GM23338 (cell line): ENCODE measurements at regions not wholly inside any gene's neighbourhood (a gene's known extent, or its start where the extent isn't known, plus 50 kb on each side); places are given as distances from the start of the nearest gene placed in this dataset.

Experiments used
- ATAC-seq: fragments of 200-7000 bp; cut with Tn5 transposase; 3 replicates; pipeline ENCODE4 v1.9.1; 2020
- DNase-seq: peaks from one replicate; pipeline ENCODE4 v3.0.0-alpha.2; 2015; ENCODE audit warnings: low spot score
- H2AFZ ChIP-seq: fragments of 200-600 bp; sonication (generic); 2 replicates; pipeline ENCODE4 v1.8.0; 2016; ENCODE audit warnings: antibody characterized with exemption, mild to moderate bottlenecking, moderate library complexity
- H3F3A ChIP-seq: fragments of 200-600 bp; sonication (generic); replicated peaks from 2 replicates; pipeline ENCODE4 v1.8.0; 2017; ENCODE audit warnings: antibody characterized with exemption, mixed run types, low read depth
- H3K27ac ChIP-seq: fragments of 200-600 bp; sonication (generic); 2 replicates; pipeline ENCODE4 v1.6.1; 2016; ENCODE audit warnings: low read depth
- H3K27me3 ChIP-seq: fragments of 200-600 bp; sonication (generic); 2 replicates; pipeline ENCODE4 v1.8.0; 2016; ENCODE audit warnings: mild to moderate bottlenecking, mixed run types, moderate library complexity; ENCODE audit not compliant: insufficient read depth
- H3K36me3 ChIP-seq: fragments of 200-600 bp; sonication (generic); 2 replicates; pipeline ENCODE4 v1.8.0; 2016; ENCODE audit warnings: mild to moderate bottlenecking; ENCODE audit not compliant: insufficient read depth
- H3K4me1 ChIP-seq: fragments of 200-600 bp; sonication (generic); 2 replicates; pipeline ENCODE4 v1.8.0; 2016; ENCODE audit warnings: mild to moderate bottlenecking, moderate library complexity; ENCODE audit not compliant: insufficient read depth
- H3K4me2 ChIP-seq: fragments of 200-600 bp; sonication (generic); 2 replicates; pipeline ENCODE4 v1.7.1; 2017; ENCODE audit warnings: mixed run types
- H3K4me3 ChIP-seq: fragments of 200-600 bp; sonication (generic); 2 replicates; pipeline ENCODE4 v1.6.1; 2016; ENCODE audit warnings: mixed run types
- H3K79me2 ChIP-seq: fragments of 200-600 bp; sonication (generic); replicated peaks from 2 replicates; pipeline ENCODE4 v1.8.0; 2017; ENCODE audit warnings: mild to moderate bottlenecking; ENCODE audit not compliant: insufficient read depth
- H3K9me2 ChIP-seq: fragments of 200-600 bp; sonication (generic); 2 replicates; pipeline ENCODE4 v1.8.0; 2017; ENCODE audit not compliant: insufficient read depth
- H4K20me1 ChIP-seq: fragments of 200-600 bp; sonication (generic); replicated peaks from 2 replicates; pipeline ENCODE4 v1.8.0; 2017; ENCODE audit warnings: mild to moderate bottlenecking; ENCODE audit not compliant: insufficient read depth
- H3K27ac Mint-ChIP-seq: 2 replicates; pipeline ENCODE4 v1.8.0; 2020; ENCODE audit warnings: inconsistent platforms, mild to moderate bottlenecking, moderate library complexity, mixed read lengths
- H3K27me3 Mint-ChIP-seq: 3 replicates; pipeline ENCODE4 v1.8.0; 2022; ENCODE audit warnings: low read depth, mild to moderate bottlenecking, moderate library complexity, mixed read lengths, inconsistent platforms; ENCODE audit not compliant: insufficient read depth, poor library complexity
- H3K36me3 Mint-ChIP-seq: 3 replicates; pipeline ENCODE4 v1.8.0; 2021; ENCODE audit warnings: low read depth, mild to moderate bottlenecking, inconsistent platforms, moderate library complexity, mixed read lengths
- H3K4me1 Mint-ChIP-seq: 3 replicates; pipeline ENCODE4 v1.8.0; 2020; ENCODE audit warnings: mild to moderate bottlenecking, inconsistent platforms, mixed read lengths
- H3K4me3 Mint-ChIP-seq: 3 replicates; pipeline ENCODE4 v1.8.0; 2021; ENCODE audit warnings: moderate library complexity, mild to moderate bottlenecking, inconsistent platforms, mixed read lengths
- H3K9me3 Mint-ChIP-seq: 3 replicates; pipeline ENCODE4 v1.8.0; 2020; ENCODE audit warnings: moderate library complexity, mild to moderate bottlenecking, inconsistent platforms, mixed read lengths
- EZH2 ChIP-seq: fragments of 200-600 bp; sonication (generic); IDR thresholded peaks from one replicate; pipeline ENCODE4 v1.8.0; 2017; ENCODE audit warnings: antibody characterized with exemption, mild to moderate bottlenecking, low read depth; ENCODE audit not compliant: unreplicated experiment
- POLR2AphosphoS5 ChIP-seq: IDR thresholded peaks from 2 replicates; pipeline ENCODE4 v1.6.1; 2016; ENCODE audit warnings: antibody characterized with exemption, low read depth
- ZNF114 ChIP-seq: fragments of 250-450 bp; sonication (Bioruptor Pico); IDR thresholded peaks from 2 replicates; pipeline ENCODE4 v1.5.0; 2020; ENCODE audit warnings: mild to moderate bottlenecking, moderate library complexity
- ZNF331 ChIP-seq: fragments of 250-450 bp; sonication (Bioruptor Pico); IDR thresholded peaks from 2 replicates; pipeline ENCODE4 v1.5.0; 2020; ENCODE audit warnings: low read depth, mild to moderate bottlenecking, moderate library complexity
- TF ChIP-seq, protein P1 (sequence below): fragments of 250-450 bp; sonication (Bioruptor Pico); IDR thresholded peaks from 2 replicates; pipeline ENCODE4 v1.5.0; 2020; ENCODE audit warnings: mild to moderate bottlenecking, moderate library complexity
- TF ChIP-seq, protein P2 (sequence below), 2 experiments: fragments of 200-600 bp in 1 of 2; sonication (generic) in 1 of 2; conservative IDR thresholded peaks; 2 replicates each; pipeline versions ENCODE4 v1.5.1 to v1.6.1; 2016 to 2017; ENCODE audit warnings: antibody characterized with exemption in 2 of 2, low read depth in 2 of 2, mild to moderate bottlenecking in 2 of 2, moderate library complexity in 1 of 2
- TF ChIP-seq, protein P3 (sequence below): IDR thresholded peaks from 2 replicates; pipeline ENCODE4 v1.6.1; 2016; ENCODE audit warnings: antibody characterized with exemption
- TF ChIP-seq, protein P4 (sequence below): IDR thresholded peaks from one replicate; pipeline ENCODE4 v1.6.1; 2018; ENCODE audit warnings: antibody characterized with exemption; ENCODE audit not compliant: unreplicated experiment

DNA sequence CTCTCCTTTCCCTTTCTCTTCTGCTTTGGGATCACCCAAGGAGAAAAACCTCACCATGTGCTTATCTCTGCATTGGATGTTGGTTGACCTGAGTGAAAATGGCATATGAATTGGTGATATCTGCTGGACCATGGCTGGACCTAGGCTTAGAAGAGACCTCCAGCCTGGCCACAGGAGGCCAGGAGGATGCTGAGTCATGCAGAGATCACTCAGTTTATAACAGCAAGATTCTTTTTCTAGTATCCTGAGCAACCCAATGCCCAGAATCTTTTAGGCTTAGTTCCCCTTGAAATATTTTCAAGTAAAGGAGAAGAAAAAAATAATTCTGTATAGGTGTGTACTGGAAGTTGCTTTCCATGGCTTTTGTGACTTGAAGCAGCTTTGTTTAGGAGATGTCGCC lies 236.3 kb downstream of the KLF6 start (continued):
- TF ChIP-seq, protein P1, sequence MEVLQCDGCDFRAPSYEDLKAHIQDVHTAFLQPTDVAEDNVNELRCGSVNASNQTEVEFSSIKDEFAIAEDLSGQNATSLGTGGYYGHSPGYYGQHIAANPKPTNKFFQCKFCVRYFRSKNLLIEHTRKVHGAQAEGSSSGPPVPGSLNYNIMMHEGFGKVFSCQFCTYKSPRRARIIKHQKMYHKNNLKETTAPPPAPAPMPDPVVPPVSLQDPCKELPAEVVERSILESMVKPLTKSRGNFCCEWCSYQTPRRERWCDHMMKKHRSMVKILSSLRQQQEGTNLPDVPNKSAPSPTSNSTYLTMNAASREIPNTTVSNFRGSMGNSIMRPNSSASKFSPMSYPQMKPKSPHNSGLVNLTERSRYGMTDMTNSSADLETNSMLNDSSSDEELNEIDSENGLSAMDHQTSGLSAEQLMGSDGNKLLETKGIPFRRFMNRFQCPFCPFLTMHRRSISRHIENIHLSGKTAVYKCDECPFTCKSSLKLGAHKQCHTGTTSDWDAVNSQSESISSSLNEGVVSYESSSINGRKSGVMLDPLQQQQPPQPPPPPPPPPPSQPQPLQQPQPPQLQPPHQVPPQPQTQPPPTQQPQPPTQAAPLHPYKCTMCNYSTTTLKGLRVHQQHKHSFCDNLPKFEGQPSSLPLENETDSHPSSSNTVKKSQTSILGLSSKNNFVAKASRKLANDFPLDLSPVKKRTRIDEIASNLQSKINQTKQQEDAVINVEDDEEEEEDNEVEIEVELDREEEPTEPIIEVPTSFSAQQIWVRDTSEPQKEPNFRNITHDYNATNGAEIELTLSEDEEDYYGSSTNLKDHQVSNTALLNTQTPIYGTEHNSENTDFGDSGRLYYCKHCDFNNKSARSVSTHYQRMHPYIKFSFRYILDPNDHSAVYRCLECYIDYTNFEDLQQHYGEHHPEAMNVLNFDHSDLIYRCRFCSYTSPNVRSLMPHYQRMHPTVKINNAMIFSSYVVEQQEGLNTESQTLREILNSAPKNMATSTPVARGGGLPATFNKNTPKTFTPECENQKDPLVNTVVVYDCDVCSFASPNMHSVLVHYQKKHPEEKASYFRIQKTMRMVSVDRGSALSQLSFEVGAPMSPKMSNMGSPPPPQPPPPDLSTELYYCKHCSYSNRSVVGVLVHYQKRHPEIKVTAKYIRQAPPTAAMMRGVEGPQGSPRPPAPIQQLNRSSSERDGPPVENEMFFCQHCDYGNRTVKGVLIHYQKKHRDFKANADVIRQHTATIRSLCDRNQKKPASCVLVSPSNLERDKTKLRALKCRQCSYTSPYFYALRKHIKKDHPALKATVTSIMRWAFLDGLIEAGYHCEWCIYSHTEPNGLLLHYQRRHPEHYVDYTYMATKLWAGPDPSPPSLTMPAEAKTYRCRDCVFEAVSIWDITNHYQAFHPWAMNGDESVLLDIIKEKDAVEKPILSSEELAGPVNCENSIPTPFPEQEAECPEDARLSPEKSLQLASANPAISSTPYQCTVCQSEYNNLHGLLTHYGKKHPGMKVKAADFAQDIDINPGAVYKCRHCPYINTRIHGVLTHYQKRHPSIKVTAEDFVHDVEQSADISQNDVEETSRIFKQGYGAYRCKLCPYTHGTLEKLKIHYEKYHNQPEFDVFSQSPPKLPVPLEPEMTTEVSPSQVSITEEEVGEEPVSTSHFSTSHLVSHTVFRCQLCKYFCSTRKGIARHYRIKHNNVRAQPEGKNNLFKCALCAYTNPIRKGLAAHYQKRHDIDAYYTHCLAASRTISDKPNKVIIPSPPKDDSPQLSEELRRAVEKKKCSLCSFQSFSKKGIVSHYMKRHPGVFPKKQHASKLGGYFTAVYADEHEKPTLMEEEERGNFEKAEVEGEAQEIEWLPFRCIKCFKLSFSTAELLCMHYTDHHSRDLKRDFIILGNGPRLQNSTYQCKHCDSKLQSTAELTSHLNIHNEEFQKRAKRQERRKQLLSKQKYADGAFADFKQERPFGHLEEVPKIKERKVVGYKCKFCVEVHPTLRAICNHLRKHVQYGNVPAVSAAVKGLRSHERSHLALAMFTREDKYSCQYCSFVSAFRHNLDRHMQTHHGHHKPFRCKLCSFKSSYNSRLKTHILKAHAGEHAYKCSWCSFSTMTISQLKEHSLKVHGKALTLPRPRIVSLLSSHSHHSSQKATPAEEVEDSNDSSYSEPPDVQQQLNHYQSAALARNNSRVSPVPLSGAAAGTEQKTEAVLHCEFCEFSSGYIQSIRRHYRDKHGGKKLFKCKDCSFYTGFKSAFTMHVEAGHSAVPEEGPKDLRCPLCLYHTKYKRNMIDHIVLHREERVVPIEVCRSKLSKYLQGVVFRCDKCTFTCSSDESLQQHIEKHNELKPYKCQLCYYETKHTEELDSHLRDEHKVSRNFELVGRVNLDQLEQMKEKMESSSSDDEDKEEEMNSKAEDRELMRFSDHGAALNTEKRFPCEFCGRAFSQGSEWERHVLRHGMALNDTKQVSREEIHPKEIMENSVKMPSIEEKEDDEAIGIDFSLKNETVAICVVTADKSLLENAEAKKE (CRISPR knock-in tag), result no peak
- TF ChIP-seq, protein P2, sequence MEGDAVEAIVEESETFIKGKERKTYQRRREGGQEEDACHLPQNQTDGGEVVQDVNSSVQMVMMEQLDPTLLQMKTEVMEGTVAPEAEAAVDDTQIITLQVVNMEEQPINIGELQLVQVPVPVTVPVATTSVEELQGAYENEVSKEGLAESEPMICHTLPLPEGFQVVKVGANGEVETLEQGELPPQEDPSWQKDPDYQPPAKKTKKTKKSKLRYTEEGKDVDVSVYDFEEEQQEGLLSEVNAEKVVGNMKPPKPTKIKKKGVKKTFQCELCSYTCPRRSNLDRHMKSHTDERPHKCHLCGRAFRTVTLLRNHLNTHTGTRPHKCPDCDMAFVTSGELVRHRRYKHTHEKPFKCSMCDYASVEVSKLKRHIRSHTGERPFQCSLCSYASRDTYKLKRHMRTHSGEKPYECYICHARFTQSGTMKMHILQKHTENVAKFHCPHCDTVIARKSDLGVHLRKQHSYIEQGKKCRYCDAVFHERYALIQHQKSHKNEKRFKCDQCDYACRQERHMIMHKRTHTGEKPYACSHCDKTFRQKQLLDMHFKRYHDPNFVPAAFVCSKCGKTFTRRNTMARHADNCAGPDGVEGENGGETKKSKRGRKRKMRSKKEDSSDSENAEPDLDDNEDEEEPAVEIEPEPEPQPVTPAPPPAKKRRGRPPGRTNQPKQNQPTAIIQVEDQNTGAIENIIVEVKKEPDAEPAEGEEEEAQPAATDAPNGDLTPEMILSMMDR (conservative IDR thresholded peaks at IDR 0.05; ENCODE audit: low read depth in 2 of 2), result no peak

DNA sequence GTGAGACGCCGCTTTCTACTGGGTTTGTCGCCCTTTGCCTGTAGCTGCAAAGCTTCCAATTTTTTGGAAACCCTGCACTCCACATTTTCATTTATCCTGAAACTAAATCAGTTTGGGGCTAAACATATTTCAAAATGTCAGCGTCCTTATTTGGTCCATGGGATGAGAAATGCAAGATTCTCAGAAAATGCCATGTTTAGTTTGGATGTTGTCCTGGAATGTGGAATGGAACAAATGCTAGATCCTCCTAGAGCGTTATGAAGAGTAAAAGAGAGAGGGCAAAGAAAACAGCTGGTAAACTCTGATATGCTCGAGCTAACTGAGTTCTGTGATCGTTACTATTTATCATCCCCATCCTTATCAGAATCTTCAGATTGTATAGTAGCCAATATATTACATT lies 236.9 kb downstream of the KLF6 start:
- no peaks in the 10 kb centered on the region for H3K79me2 ChIP-seq
- H3K9me3 Mint-ChIP-seq, result peaks cover 12% of the 10 kb centered on the region; the same call in 2 of the 3 replicates
- no peak overlapping the region for H3K4me3 Mint-ChIP-seq
- TF ChIP-seq EZH2 (no peak), POLR2AphosphoS5 (no peak), ZNF114 (no peak), ZNF331 (CRISPR knock-in tag) (no peak)
- TF ChIP-seq, protein P3, sequence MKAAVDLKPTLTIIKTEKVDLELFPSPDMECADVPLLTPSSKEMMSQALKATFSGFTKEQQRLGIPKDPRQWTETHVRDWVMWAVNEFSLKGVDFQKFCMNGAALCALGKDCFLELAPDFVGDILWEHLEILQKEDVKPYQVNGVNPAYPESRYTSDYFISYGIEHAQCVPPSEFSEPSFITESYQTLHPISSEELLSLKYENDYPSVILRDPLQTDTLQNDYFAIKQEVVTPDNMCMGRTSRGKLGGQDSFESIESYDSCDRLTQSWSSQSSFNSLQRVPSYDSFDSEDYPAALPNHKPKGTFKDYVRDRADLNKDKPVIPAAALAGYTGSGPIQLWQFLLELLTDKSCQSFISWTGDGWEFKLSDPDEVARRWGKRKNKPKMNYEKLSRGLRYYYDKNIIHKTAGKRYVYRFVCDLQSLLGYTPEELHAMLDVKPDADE, result no peak
- TF ChIP-seq, protein P4, sequence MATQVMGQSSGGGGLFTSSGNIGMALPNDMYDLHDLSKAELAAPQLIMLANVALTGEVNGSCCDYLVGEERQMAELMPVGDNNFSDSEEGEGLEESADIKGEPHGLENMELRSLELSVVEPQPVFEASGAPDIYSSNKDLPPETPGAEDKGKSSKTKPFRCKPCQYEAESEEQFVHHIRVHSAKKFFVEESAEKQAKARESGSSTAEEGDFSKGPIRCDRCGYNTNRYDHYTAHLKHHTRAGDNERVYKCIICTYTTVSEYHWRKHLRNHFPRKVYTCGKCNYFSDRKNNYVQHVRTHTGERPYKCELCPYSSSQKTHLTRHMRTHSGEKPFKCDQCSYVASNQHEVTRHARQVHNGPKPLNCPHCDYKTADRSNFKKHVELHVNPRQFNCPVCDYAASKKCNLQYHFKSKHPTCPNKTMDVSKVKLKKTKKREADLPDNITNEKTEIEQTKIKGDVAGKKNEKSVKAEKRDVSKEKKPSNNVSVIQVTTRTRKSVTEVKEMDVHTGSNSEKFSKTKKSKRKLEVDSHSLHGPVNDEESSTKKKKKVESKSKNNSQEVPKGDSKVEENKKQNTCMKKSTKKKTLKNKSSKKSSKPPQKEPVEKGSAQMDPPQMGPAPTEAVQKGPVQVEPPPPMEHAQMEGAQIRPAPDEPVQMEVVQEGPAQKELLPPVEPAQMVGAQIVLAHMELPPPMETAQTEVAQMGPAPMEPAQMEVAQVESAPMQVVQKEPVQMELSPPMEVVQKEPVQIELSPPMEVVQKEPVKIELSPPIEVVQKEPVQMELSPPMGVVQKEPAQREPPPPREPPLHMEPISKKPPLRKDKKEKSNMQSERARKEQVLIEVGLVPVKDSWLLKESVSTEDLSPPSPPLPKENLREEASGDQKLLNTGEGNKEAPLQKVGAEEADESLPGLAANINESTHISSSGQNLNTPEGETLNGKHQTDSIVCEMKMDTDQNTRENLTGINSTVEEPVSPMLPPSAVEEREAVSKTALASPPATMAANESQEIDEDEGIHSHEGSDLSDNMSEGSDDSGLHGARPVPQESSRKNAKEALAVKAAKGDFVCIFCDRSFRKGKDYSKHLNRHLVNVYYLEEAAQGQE, result no peak
- no peaks in the 10 kb centered on the region for H3K9me2 ChIP-seq
- ATAC-seq (no peak), DNase-seq (no peak)
- no peak overlapping the region for H3K4me3 ChIP-seq
- 0 out of 3 replicates have a peak, but pooled peaks cover 5% of the 10 kb centered on the region for H3K36me3 Mint-ChIP-seq
- H3K27me3 ChIP-seq, result no peaks in the 10 kb centered on the region
- H3K27ac Mint-ChIP-seq, result no peak overlapping the region
- no peak overlapping the region for H3K4me2 ChIP-seq
- H3K4me1 Mint-ChIP-seq, result no peaks in the 10 kb centered on the region
- no peaks in the 10 kb centered on the region for H3K27me3 Mint-ChIP-seq
- H3F3A ChIP-seq, result no peaks in the 10 kb centered on the region
- no peaks in the 10 kb centered on the region for H3K36me3 ChIP-seq
- H2AFZ ChIP-seq, result no peak overlapping the region
- H3K4me1 ChIP-seq, result no peaks in the 10 kb centered on the region
- no peaks in the 10 kb centered on the region for H4K20me1 ChIP-seq
- H3K27ac ChIP-seq, result no peak overlapping the region
